ENCODE measurements at regions not wholly inside any gene's neighbourhood (a gene's known extent, or its start where the extent isn't known, plus 50 kb on each side); places are given as distances from the start of the nearest gene placed in this dataset.

GRCh38 chr2:7929281-7929680 lies 752.6 kb upstream of the ID2 start:
- CTCF ChIA-PET (ENCODE audit: low intra/inter-chr PET ratio) = no interaction called here
- Histone ChIP-seq H3K4me1 (replicated peaks in 1 of 2; ENCODE audit: control insufficient read depth in 2 of 2, insufficient read depth in 2 of 2, low read length in 2 of 2) (no peaks in the 10 kb centered on the region), H3K79me2 (ENCODE audit: control insufficient read depth, insufficient read depth, low read length) (no peaks in the 10 kb centered on the region), H3K4me2 (ENCODE audit: insufficient read depth, low read length) (no peak overlapping the region), H4K20me1 (replicated peaks; ENCODE audit: control insufficient read depth, insufficient read depth, low read length) (no peaks in the 10 kb centered on the region), H3K4me3 (no peak overlapping the region), H3K9me3 (replicated peaks; ENCODE audit: control insufficient read depth, insufficient read depth, low read depth, low read length) (no peaks in the 10 kb centered on the region), H2AFZ (ENCODE audit: low read depth, low read length) (no peak overlapping the region), H3K27ac (ENCODE audit: extremely low read depth, low read depth, low read length) (no peak overlapping the region), H3K36me3 (ENCODE audit: control insufficient read depth, insufficient read depth, low read length) (no peaks in the 10 kb centered on the region), H3K27me3 (ENCODE audit: control insufficient read depth in 2 of 2, insufficient read depth in 2 of 2, low read length in 2 of 2) (no peaks in the 10 kb centered on the region; a peak in 1 of 5 replicates), H3K9me1 (ENCODE audit: control insufficient read depth, insufficient read depth, low read length) (peaks cover 3% of the 10 kb centered on the region), H3K9ac (ENCODE audit: insufficient read depth in 1 of 2, low read depth in 2 of 2, low read length in 2 of 2) (no peak overlapping the region)
- intact Hi-C loops (cut with micrococcal nuclease) = no loop called here
- DNase-seq (ENCODE audit: extremely low read depth in 1 of 4, low spot score in 3 of 4) (no peak), ATAC-seq (no peak), FAIRE-seq (no peak)
- WGBS (ENCODE audit: insufficient coverage, low coverage, missing lambda C conversion rate) = 2% methylated on average over 9 of the region's 9 CpGs
- in situ Hi-C loops (cut with MboI) = no loop called here
- TF ChIP-seq DMBX1 (CRISPR knock-in tag; IDR thresholded peaks at IDR 0.05; ENCODE audit: borderline replicate concordance) (no peak), ZKSCAN3 (CRISPR knock-in tag; IDR thresholded peaks at IDR 0.05) (no peak), PATZ1 (CRISPR knock-in tag; IDR thresholded peaks at IDR 0.05; ENCODE audit: borderline replicate concordance) (no peak), SMAD1 (IDR thresholded peaks at IDR 0.05; ENCODE audit: low read depth, low read length, partially characterized antibody) (no peak), LARP7 (IDR thresholded peaks at IDR 0.05) (no peak), HOXB6 (CRISPR knock-in tag; IDR thresholded peaks at IDR 0.05; ENCODE audit: borderline replicate concordance) (no peak), ZNF41 (CRISPR knock-in tag; conservative IDR thresholded peaks at IDR 0.05) (no peak), SETDB1 (IDR thresholded peaks at IDR 0.05; ENCODE audit: low read length) (no peak), ZNF354B (CRISPR knock-in tag; IDR thresholded peaks at IDR 0.05) (no peak)
- TF ChIP-seq, protein P1, sequence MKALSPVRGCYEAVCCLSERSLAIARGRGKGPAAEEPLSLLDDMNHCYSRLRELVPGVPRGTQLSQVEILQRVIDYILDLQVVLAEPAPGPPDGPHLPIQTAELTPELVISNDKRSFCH (CRISPR knock-in tag; IDR thresholded peaks at IDR 0.05) = no peak
- TF ChIP-seq, protein P1 (tag; IDR thresholded peaks at IDR 0.05) = no peak
- TF ChIP-seq, protein P2, sequence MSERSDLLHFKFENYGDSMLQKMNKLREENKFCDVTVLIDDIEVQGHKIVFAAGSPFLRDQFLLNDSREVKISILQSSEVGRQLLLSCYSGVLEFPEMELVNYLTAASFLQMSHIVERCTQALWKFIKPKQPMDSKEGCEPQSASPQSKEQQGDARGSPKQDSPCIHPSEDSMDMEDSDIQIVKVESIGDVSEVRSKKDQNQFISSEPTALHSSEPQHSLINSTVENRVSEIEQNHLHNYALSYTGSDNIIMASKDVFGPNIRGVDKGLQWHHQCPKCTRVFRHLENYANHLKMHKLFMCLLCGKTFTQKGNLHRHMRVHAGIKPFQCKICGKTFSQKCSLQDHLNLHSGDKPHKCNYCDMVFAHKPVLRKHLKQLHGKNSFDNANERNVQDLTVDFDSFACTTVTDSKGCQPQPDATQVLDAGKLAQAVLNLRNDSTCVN (CRISPR knock-in tag; IDR thresholded peaks at IDR 0.05) = no peak
- POLR2A ChIA-PET = no interaction called here
- no TSS peak for BruUV-seq (replicated peaks)

Data from K562 (cell line).